ENCODE measurements at regions not wholly inside any gene's neighbourhood (a gene's known extent, or its start where the extent isn't known, plus 50 kb on each side); places are given as distances from the start of the nearest gene placed in this dataset.
A peak's percentile ranks its signal among the peaks of the same experiment; 100 is the strongest.
"Not testable (repeated sequence)": the region's sequence is repeated elsewhere in the genome, so short reads cannot be mapped to it uniquely, and the experiment has no call there.

- Mint-ChIP-seq H3K4me3 (no peak overlapping the region), H3K36me3 (ENCODE audit: low read depth) (no peaks in the 10 kb centered on the region), H3K4me1 (peaks cover 11% of the 10 kb centered on the region), H3K27me3 (ENCODE audit: low read depth, poor library complexity) (no peaks in the 10 kb centered on the region), H3K27ac (no peak overlapping the region), H3K9me3 (no peaks in the 10 kb centered on the region)
- DNase-seq: no peak
- TF ChIP-seq, protein P1, sequence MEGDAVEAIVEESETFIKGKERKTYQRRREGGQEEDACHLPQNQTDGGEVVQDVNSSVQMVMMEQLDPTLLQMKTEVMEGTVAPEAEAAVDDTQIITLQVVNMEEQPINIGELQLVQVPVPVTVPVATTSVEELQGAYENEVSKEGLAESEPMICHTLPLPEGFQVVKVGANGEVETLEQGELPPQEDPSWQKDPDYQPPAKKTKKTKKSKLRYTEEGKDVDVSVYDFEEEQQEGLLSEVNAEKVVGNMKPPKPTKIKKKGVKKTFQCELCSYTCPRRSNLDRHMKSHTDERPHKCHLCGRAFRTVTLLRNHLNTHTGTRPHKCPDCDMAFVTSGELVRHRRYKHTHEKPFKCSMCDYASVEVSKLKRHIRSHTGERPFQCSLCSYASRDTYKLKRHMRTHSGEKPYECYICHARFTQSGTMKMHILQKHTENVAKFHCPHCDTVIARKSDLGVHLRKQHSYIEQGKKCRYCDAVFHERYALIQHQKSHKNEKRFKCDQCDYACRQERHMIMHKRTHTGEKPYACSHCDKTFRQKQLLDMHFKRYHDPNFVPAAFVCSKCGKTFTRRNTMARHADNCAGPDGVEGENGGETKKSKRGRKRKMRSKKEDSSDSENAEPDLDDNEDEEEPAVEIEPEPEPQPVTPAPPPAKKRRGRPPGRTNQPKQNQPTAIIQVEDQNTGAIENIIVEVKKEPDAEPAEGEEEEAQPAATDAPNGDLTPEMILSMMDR (IDR thresholded peaks at IDR 0.05): no peak
Measured at GRCh38 chr1:190000365-190000872, 477.2 kb downstream of the BRINP3 start.

DNA sequence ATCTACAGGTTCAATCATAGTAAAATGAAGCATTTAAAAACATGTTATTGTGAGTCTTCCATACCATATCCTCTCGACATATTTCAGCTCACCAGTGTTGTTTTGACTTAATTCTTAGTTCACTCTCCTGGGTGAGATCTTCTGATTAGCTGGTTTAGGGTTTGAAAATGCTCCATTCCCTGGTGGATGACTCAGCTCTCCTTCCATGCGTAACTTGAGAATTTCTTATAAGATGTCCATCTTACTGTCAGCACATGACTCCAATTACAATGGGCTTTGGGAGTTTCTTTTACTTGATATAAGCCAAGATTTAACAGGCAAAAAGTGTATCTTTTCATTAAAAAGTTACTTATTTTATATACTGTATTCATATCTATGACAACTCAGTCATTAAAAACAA is 476.5 kb downstream of the BRINP3 start:
- TF ChIP-seq, protein P1 (IDR thresholded peaks at IDR 0.05): no peak
- Mint-ChIP-seq H3K4me3 (no peak overlapping the region), H3K9me3 (no peaks in the 10 kb centered on the region), H3K27me3 (ENCODE audit: low read depth, poor library complexity) (no peaks in the 10 kb centered on the region), H3K27ac (peak overlapping the region; percentile 41), H3K4me1 (peaks cover 11% of the 10 kb centered on the region), H3K36me3 (ENCODE audit: low read depth) (no peaks in the 10 kb centered on the region)
- no peak for DNase-seq

DNA sequence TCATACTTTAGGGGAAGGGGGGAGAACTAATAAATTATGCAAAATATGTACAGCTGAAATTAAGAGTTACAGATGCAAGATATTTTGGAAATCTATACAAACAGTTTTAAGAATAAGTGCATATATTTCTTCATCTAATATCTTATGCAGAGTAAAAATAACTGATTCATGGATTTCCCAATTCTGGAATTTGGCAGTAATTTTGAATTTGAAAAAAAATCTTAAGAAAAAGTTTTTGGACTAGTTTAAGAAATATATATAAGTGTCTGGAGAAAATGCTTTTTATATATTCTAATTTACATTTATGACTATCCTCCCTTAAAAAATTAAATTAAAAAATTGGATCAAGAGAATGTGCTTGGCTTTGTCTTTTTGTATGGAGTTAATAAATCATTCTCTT is 474.3 kb downstream of the BRINP3 start:
- Mint-ChIP-seq H3K36me3 (ENCODE audit: low read depth) (no peaks in the 10 kb centered on the region), H3K27me3 (ENCODE audit: low read depth, poor library complexity) (no peaks in the 10 kb centered on the region), H3K4me3 (no peak overlapping the region), H3K27ac (no peak overlapping the region), H3K9me3 (no peaks in the 10 kb centered on the region), H3K4me1 (peaks cover 11% of the 10 kb centered on the region)
- TF ChIP-seq, protein P1 (IDR thresholded peaks at IDR 0.05): no peak
- no peak for DNase-seq

GRCh38 chr1:190011585-190011984 is 466.1 kb downstream of the BRINP3 start:
- Mint-ChIP-seq H3K4me3 (no peak overlapping the region), H3K36me3 (ENCODE audit: low read depth) (no peaks in the 10 kb centered on the region), H3K4me1 (no peaks in the 10 kb centered on the region), H3K27me3 (ENCODE audit: low read depth, poor library complexity) (no peaks in the 10 kb centered on the region), H3K27ac (no peak overlapping the region), H3K9me3 (no peaks in the 10 kb centered on the region)
- TF ChIP-seq, protein P1 (IDR thresholded peaks at IDR 0.05): no peak
- DNase-seq: no peak

- H3K36me3 Mint-ChIP-seq (ENCODE audit: low read depth); H3K27ac Mint-ChIP-seq; H3K9me3 Mint-ChIP-seq; DNase-seq; H3K4me3 Mint-ChIP-seq; H3K27me3 Mint-ChIP-seq (ENCODE audit: low read depth, poor library complexity); H3K4me1 Mint-ChIP-seq: not testable (repeated sequence)
Measured at GRCh38 chr1:190019151-190019550, 458.5 kb downstream of the BRINP3 start.

- Mint-ChIP-seq H3K9me3 (no peaks in the 10 kb centered on the region), H3K27me3 (ENCODE audit: low read depth, poor library complexity) (no peaks in the 10 kb centered on the region), H3K36me3 (ENCODE audit: low read depth) (no peaks in the 10 kb centered on the region), H3K4me1 (no peaks in the 10 kb centered on the region), H3K27ac (no peak overlapping the region), H3K4me3 (no peak overlapping the region)
- no peak for DNase-seq
- TF ChIP-seq, protein P1 (IDR thresholded peaks at IDR 0.05): no peak
Measured at GRCh38 chr1:190019717-190020116, 457.9 kb downstream of the BRINP3 start.

All from nephron progenitor cell (in vitro differentiated cells).